ENCODE measurements at regions not wholly inside any gene's neighbourhood (a gene's known extent, or its start where the extent isn't known, plus 50 kb on each side); places are given as distances from the start of the nearest gene placed in this dataset.

GRCh38 chr12:19970821-19971220, 397.5 kb upstream of the PDE3A start:
- intact Hi-C loops (cut with DNase I) = no loop called here
- H3K4me1 ChIP-seq = peaks cover 0 to 38% (median 22%) of the 10 kb centered on the region in 4 donors

GRCh38 chr12:19971361-19972280, 396.7 kb upstream of the PDE3A start:
- WGBS, 2 donors = 65 to 78% methylated on average over 8 of the region's 8 CpGs
- no peak for DNase-seq
- Histone ChIP-seq H3K4me1 (peaks cover 0 to 38% (median 22%) of the 10 kb centered on the region in 4 donors), H3K27me3 (no peaks in the 10 kb centered on the region), H3K36me3 (no peaks in the 10 kb centered on the region), H3K4me3 (no peak overlapping the region), H3K27ac (no peak overlapping the region), H3K9me3 (no peaks in the 10 kb centered on the region)
- TF ChIP-seq POLR2AphosphoS5 (IDR thresholded peaks at IDR 0.05) = no peak
- intact Hi-C loops (cut with DNase I) = no loop called here

More at GRCh38 chr12:19970821-19971220, 397.5 kb upstream of the PDE3A start:
- DNase-seq = no peak
- no peak for TF ChIP-seq POLR2AphosphoS5 (IDR thresholded peaks at IDR 0.05)
- TF ChIP-seq CTCF (IDR thresholded peaks at IDR 0.05) = no peak
- TF ChIP-seq POLR2A (IDR thresholded peaks at IDR 0.05) = no peak
- TF ChIP-seq EP300 (IDR thresholded peaks at IDR 0.05) = no peak
- 88 to 89% methylated on average over 1 of the region's 1 CpG for WGBS, 2 donors
- H3K9me3 ChIP-seq = no peaks in the 10 kb centered on the region
- no peaks in the 10 kb centered on the region for H3K36me3 ChIP-seq
- H3K4me3 ChIP-seq = no peak overlapping the region
- H3K27me3 ChIP-seq = no peaks in the 10 kb centered on the region
- H3K27ac ChIP-seq = no peak overlapping the region

GRCh38 chr12:19972325-19973288, 395.7 kb upstream of the PDE3A start:
- peaks cover 0 to 30% (median 16%) of the 10 kb centered on the region in 4 donors for H3K4me1 ChIP-seq
- WGBS, 2 donors = 75 to 88% methylated on average over 11 of the region's 11 CpGs
- intact Hi-C loops (cut with DNase I) = no loop called here
- H3K36me3 ChIP-seq = no peaks in the 10 kb centered on the region
- no peaks in the 10 kb centered on the region for H3K27me3 ChIP-seq
- no peak overlapping the region for H3K4me3 ChIP-seq
- DNase-seq = no peak
- TF ChIP-seq POLR2AphosphoS5 (IDR thresholded peaks at IDR 0.05) (no peak), CTCF (IDR thresholded peaks at IDR 0.05) (no peak), POLR2A (IDR thresholded peaks at IDR 0.05) (no peak), EP300 (IDR thresholded peaks at IDR 0.05) (no peak)
- no peak overlapping the region for H3K27ac ChIP-seq
- H3K9me3 ChIP-seq = no peaks in the 10 kb centered on the region

- intact Hi-C loops (cut with DNase I) = no loop called here
- H3K36me3 ChIP-seq = no peaks in the 10 kb centered on the region
- no peak for TF ChIP-seq CTCF (IDR thresholded peaks at IDR 0.05)
- TF ChIP-seq POLR2AphosphoS5 (IDR thresholded peaks at IDR 0.05) = no peak
- TF ChIP-seq EP300 (IDR thresholded peaks at IDR 0.05) = no peak
- TF ChIP-seq POLR2A (IDR thresholded peaks at IDR 0.05) = no peak
- no peaks in the 10 kb centered on the region for H3K4me1 ChIP-seq
- no peak overlapping the region for H3K4me3 ChIP-seq
- H3K27me3 ChIP-seq = no peaks in the 10 kb centered on the region
- no peak overlapping the region for H3K27ac ChIP-seq
- no peaks in the 10 kb centered on the region for H3K9me3 ChIP-seq
- DNase-seq = no peak
These were observed 390.1 kb upstream of the PDE3A start for GRCh38 chr12:19978193-19978592.

GRCh38 chr12:19979584-19979983, 388.8 kb upstream of the PDE3A start:
- Histone ChIP-seq H3K4me3 (no peak overlapping the region), H3K27me3 (no peaks in the 10 kb centered on the region), H3K4me1 (no peaks in the 10 kb centered on the region), H3K27ac (no peak overlapping the region), H3K36me3 (no peaks in the 10 kb centered on the region), H3K9me3 (no peaks in the 10 kb centered on the region)
- no peak for TF ChIP-seq POLR2AphosphoS5 (IDR thresholded peaks at IDR 0.05)
- no peak for TF ChIP-seq POLR2A (IDR thresholded peaks at IDR 0.05)
- no peak for TF ChIP-seq EP300 (IDR thresholded peaks at IDR 0.05)
- no peak for TF ChIP-seq CTCF (IDR thresholded peaks at IDR 0.05)
- WGBS, 2 donors = 86 to 87% methylated on average over 3 of the region's 3 CpGs
- intact Hi-C loops (cut with DNase I) = no loop called here
- no peak for DNase-seq

Data from sigmoid colon (tissue), 6 donors.